ENCODE measurements at regions not wholly inside any gene's neighbourhood (a gene's known extent, or its start where the extent isn't known, plus 50 kb on each side); places are given as distances from the start of the nearest gene placed in this dataset.

- TF ChIP-seq CTCF (IDR thresholded peaks at IDR 0.05) (no peak), POLR2A (IDR thresholded peaks at IDR 0.05) (no peak), EP300 (IDR thresholded peaks at IDR 0.05) (no peak), POLR2AphosphoS5 (IDR thresholded peaks at IDR 0.05) (no peak)
Measured at GRCh38 chr10:93211991-93212390, 138.3 kb downstream of the CYP26A1 start.

Data from gastroesophageal sphincter (tissue), 3 donors.